GM18870 (cell line): ENCODE measurements at regions not wholly inside any gene's neighbourhood (a gene's known extent, or its start where the extent isn't known, plus 50 kb on each side); places are given as distances from the start of the nearest gene placed in this dataset.
A peak's percentile ranks its signal among the peaks of the same experiment; 100 is the strongest.

Experiments
- ATAC-seq: cut with Tn5 transposase; IDR thresholded peaks from one replicate; pipeline ENCODE4 v1.9.1; 2021; ENCODE audit warnings: moderate library complexity; ENCODE audit not compliant: unreplicated experiment

DNA sequence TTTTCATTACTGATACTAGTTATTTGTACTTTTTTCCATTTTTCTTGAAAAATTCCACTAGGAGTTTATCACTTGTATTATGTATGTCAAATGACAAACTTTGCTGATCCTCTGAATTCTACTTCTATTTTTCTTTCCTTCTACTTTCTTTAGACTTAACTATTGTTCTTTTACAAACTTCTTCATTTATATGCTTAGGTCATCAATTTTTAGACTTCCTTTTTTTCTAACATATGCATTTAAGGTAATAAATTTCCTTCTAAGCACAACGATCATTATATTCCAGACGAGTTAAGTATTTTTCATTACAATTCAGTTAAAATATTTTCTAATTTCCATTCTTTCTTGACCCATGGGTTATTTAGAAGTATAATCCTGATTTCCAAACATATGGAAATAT, 240.8 kb downstream of the NHLRC3 start:
- ATAC-seq, result no peak

- no peak for ATAC-seq
Observed at GRCh38 chr13:39281539-39282150, 243.4 kb downstream of the NHLRC3 start.

GRCh38 chr13:39282400-39282972, 244.2 kb downstream of the NHLRC3 start:
- ATAC-seq, result peak; percentile 96

DNA sequence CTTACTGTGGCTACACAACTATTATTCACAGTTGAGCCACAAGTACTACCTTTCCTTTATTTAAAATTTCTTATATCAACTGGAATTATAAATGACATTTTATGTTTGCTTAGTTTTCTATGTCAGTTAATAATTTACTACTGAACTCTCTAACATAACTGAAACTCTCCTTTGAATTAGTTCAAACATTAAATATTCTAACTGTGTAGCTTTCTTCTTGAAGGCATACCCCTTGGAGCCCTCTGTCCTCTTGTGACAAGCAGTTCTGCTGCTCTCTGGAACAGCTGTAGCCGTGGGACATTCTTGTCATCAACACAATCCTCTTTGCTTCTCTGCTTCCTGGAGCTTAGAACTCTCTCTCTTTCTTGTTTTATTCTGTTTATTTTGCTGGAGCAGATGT, 244.8 kb downstream of the NHLRC3 start:
- peak; percentile 31 for ATAC-seq

- ATAC-seq, result no peak
Observed at GRCh38 chr13:39284801-39285388, 246.6 kb downstream of the NHLRC3 start.
